Activated naive CD4-positive, alpha-beta T cell treated with anti-CD3 and anti-CD28 coated beads, Interleukin-2, amount 50 U/mL, for 24 hours (primary cell): ENCODE measurements at regions not wholly inside any gene's neighbourhood (a gene's known extent, or its start where the extent isn't known, plus 50 kb on each side); places are given as distances from the start of the nearest gene placed in this dataset.

Source experiments
- H3K27ac Mint-ChIP-seq: one replicate; pipeline ENCODE4 v1.8.0; 2021; ENCODE audit warnings: mild to moderate bottlenecking, mixed read lengths
- H3K27me3 Mint-ChIP-seq: one replicate; pipeline ENCODE4 v1.8.0; 2021; ENCODE audit warnings: mixed read lengths
- H3K36me3 Mint-ChIP-seq: one replicate; pipeline ENCODE4 v1.8.0; 2021; ENCODE audit warnings: mixed read lengths
- H3K4me1 Mint-ChIP-seq: one replicate; pipeline ENCODE4 v1.8.0; 2021; ENCODE audit warnings: mixed read lengths
- H3K4me3 Mint-ChIP-seq: one replicate; pipeline ENCODE4 v1.8.0; 2021; ENCODE audit warnings: mild to moderate bottlenecking, mixed read lengths
- H3K9me3 Mint-ChIP-seq: one replicate; pipeline ENCODE4 v1.8.0; 2021; ENCODE audit warnings: mixed read lengths

GRCh38 chr15:62913246-62913645 is 129.3 kb upstream of the TPM1 start:
- H3K9me3 Mint-ChIP-seq, result no peaks in the 10 kb centered on the region
- no peaks in the 10 kb centered on the region for H3K36me3 Mint-ChIP-seq
- no peaks in the 10 kb centered on the region for H3K4me1 Mint-ChIP-seq
- H3K4me3 Mint-ChIP-seq, result no peak overlapping the region
- H3K27ac Mint-ChIP-seq, result no peak overlapping the region
- H3K27me3 Mint-ChIP-seq, result no peaks in the 10 kb centered on the region

- Mint-ChIP-seq H3K36me3 (no peaks in the 10 kb centered on the region), H3K27me3 (no peaks in the 10 kb centered on the region), H3K9me3 (no peaks in the 10 kb centered on the region), H3K27ac (no peak overlapping the region), H3K4me3 (no peak overlapping the region), H3K4me1 (no peaks in the 10 kb centered on the region)
These were observed 128.0 kb upstream of the TPM1 start for GRCh38 chr15:62914461-62915079.

- no peaks in the 10 kb centered on the region for H3K4me1 Mint-ChIP-seq
- H3K4me3 Mint-ChIP-seq, result no peak overlapping the region
- no peaks in the 10 kb centered on the region for H3K9me3 Mint-ChIP-seq
- no peak overlapping the region for H3K27ac Mint-ChIP-seq
- no peaks in the 10 kb centered on the region for H3K36me3 Mint-ChIP-seq
- peaks cover 4% of the 10 kb centered on the region for H3K27me3 Mint-ChIP-seq
These were observed 121.7 kb upstream of the TPM1 start for GRCh38 chr15:62920682-62921502.

GRCh38 chr15:62922514-62922913 is 120.0 kb upstream of the TPM1 start:
- Mint-ChIP-seq H3K4me1 (no peaks in the 10 kb centered on the region), H3K27ac (no peak overlapping the region), H3K4me3 (no peak overlapping the region), H3K36me3 (no peaks in the 10 kb centered on the region), H3K27me3 (peaks cover 4% of the 10 kb centered on the region), H3K9me3 (no peaks in the 10 kb centered on the region)

GRCh38 chr15:62925875-62926274 is 116.7 kb upstream of the TPM1 start:
- no peaks in the 10 kb centered on the region for H3K9me3 Mint-ChIP-seq
- H3K27ac Mint-ChIP-seq, result no peak overlapping the region
- H3K4me1 Mint-ChIP-seq, result no peaks in the 10 kb centered on the region
- peaks cover 10% of the 10 kb centered on the region for H3K27me3 Mint-ChIP-seq
- no peak overlapping the region for H3K4me3 Mint-ChIP-seq
- no peaks in the 10 kb centered on the region for H3K36me3 Mint-ChIP-seq

GRCh38 chr15:62927196-62927595 is 115.4 kb upstream of the TPM1 start:
- Mint-ChIP-seq H3K27me3 (peaks cover 9% of the 10 kb centered on the region), H3K27ac (no peak overlapping the region), H3K9me3 (no peaks in the 10 kb centered on the region)

GRCh38 chr15:62927836-62928235 is 114.7 kb upstream of the TPM1 start:
- H3K36me3 Mint-ChIP-seq, result no peaks in the 10 kb centered on the region
- no peak overlapping the region for H3K27ac Mint-ChIP-seq
- H3K4me1 Mint-ChIP-seq, result no peaks in the 10 kb centered on the region
- H3K4me3 Mint-ChIP-seq, result no peak overlapping the region
- peaks cover 11% of the 10 kb centered on the region for H3K27me3 Mint-ChIP-seq
- no peaks in the 10 kb centered on the region for H3K9me3 Mint-ChIP-seq

More at GRCh38 chr15:62927196-62927595, 115.4 kb upstream of the TPM1 start:
- no peak overlapping the region for H3K4me3 Mint-ChIP-seq
- H3K4me1 Mint-ChIP-seq, result no peaks in the 10 kb centered on the region
- no peaks in the 10 kb centered on the region for H3K36me3 Mint-ChIP-seq

- H3K27me3 Mint-ChIP-seq, result peaks cover 11% of the 10 kb centered on the region
- H3K36me3 Mint-ChIP-seq, result no peaks in the 10 kb centered on the region
- no peak overlapping the region for H3K4me3 Mint-ChIP-seq
- H3K4me1 Mint-ChIP-seq, result no peaks in the 10 kb centered on the region
- H3K27ac Mint-ChIP-seq, result no peak overlapping the region
- no peaks in the 10 kb centered on the region for H3K9me3 Mint-ChIP-seq
These were observed 114.1 kb upstream of the TPM1 start for GRCh38 chr15:62928242-62928999.

- Mint-ChIP-seq H3K4me3 (no peak overlapping the region), H3K36me3 (no peaks in the 10 kb centered on the region), H3K27ac (no peak overlapping the region), H3K9me3 (no peaks in the 10 kb centered on the region), H3K27me3 (peaks cover 11% of the 10 kb centered on the region), H3K4me1 (no peaks in the 10 kb centered on the region)
These were observed 113.6 kb upstream of the TPM1 start for GRCh38 chr15:62929000-62929357.

GRCh38 chr15:62931650-62932049 is 110.9 kb upstream of the TPM1 start:
- peaks cover 23% of the 10 kb centered on the region for H3K27me3 Mint-ChIP-seq
- no peak overlapping the region for H3K27ac Mint-ChIP-seq
- no peak overlapping the region for H3K4me3 Mint-ChIP-seq
- H3K4me1 Mint-ChIP-seq, result no peaks in the 10 kb centered on the region
- no peaks in the 10 kb centered on the region for H3K9me3 Mint-ChIP-seq
- H3K36me3 Mint-ChIP-seq, result no peaks in the 10 kb centered on the region

- H3K36me3 Mint-ChIP-seq, result no peaks in the 10 kb centered on the region
- no peaks in the 10 kb centered on the region for H3K9me3 Mint-ChIP-seq
- no peak overlapping the region for H3K27ac Mint-ChIP-seq
- no peaks in the 10 kb centered on the region for H3K4me1 Mint-ChIP-seq
- no peak overlapping the region for H3K4me3 Mint-ChIP-seq
- peaks cover 25% of the 10 kb centered on the region for H3K27me3 Mint-ChIP-seq
These were observed 110.1 kb upstream of the TPM1 start for GRCh38 chr15:62932436-62932835.

GRCh38 chr15:62933386-62933785 is 109.2 kb upstream of the TPM1 start:
- Mint-ChIP-seq H3K4me1 (no peaks in the 10 kb centered on the region), H3K27ac (no peak overlapping the region), H3K9me3 (no peaks in the 10 kb centered on the region), H3K27me3 (peaks cover 30% of the 10 kb centered on the region), H3K4me3 (no peak overlapping the region), H3K36me3 (no peaks in the 10 kb centered on the region)

GRCh38 chr15:62934236-62934971 is 108.1 kb upstream of the TPM1 start:
- Mint-ChIP-seq H3K27me3 (peaks cover 27% of the 10 kb centered on the region), H3K36me3 (no peaks in the 10 kb centered on the region), H3K4me1 (no peaks in the 10 kb centered on the region), H3K9me3 (no peaks in the 10 kb centered on the region), H3K27ac (no peak overlapping the region), H3K4me3 (no peak overlapping the region)

- H3K4me1 Mint-ChIP-seq, result no peaks in the 10 kb centered on the region
- no peak overlapping the region for H3K4me3 Mint-ChIP-seq
These were observed 107.1 kb upstream of the TPM1 start for GRCh38 chr15:62935300-62936081.

GRCh38 chr15:62938825-62939224 is 103.7 kb upstream of the TPM1 start:
- Mint-ChIP-seq H3K36me3 (no peaks in the 10 kb centered on the region), H3K9me3 (no peaks in the 10 kb centered on the region), H3K4me3 (no peak overlapping the region), H3K27me3 (peaks cover 25% of the 10 kb centered on the region), H3K27ac (no peak overlapping the region), H3K4me1 (no peaks in the 10 kb centered on the region)

More at GRCh38 chr15:62935300-62936081, 107.1 kb upstream of the TPM1 start:
- Mint-ChIP-seq H3K27me3 (peaks cover 24% of the 10 kb centered on the region), H3K9me3 (no peaks in the 10 kb centered on the region), H3K27ac (no peak overlapping the region), H3K36me3 (no peaks in the 10 kb centered on the region)
